ENCODE measurements at regions not wholly inside any gene's neighbourhood (a gene's known extent, or its start where the extent isn't known, plus 50 kb on each side); places are given as distances from the start of the nearest gene placed in this dataset.
"Not testable (repeated sequence)": the region's sequence is repeated elsewhere in the genome, so short reads cannot be mapped to it uniquely, and the experiment has no call there.

DNA sequence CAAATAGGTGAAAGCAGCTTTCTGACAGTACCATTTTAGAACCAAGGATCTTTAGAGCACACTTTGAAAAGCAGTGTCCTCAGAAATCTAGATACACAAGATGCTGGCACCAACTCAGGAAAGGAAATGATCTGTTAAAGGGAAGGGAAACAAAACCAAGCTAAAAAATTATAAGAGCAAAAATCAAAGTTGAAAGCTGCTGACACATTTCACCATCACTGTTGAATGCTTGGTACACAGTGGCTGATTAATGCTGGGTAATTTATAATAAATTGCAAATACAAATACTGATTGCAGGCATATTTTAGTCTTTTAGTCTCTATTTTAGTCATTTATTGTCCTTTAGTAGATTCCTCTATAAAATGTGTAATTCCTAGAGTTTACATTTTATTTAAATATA lies 1540.1 kb upstream of the PCDH10 start:
- Histone ChIP-seq H3K79me2 (ENCODE audit: control insufficient read depth, insufficient read depth, low read length) (no peaks in the 10 kb centered on the region), H3K36me3 (ENCODE audit: control insufficient read depth, insufficient read depth, low read length) (no peaks in the 10 kb centered on the region), H3K27ac (ENCODE audit: extremely low read depth, low read depth, low read length) (no peak overlapping the region), H3K9ac (ENCODE audit: insufficient read depth in 1 of 2, low read depth in 2 of 2, low read length in 2 of 2) (no peak overlapping the region), H3K4me1 (replicated peaks in 1 of 2; ENCODE audit: control insufficient read depth in 2 of 2, insufficient read depth in 2 of 2, low read length in 2 of 2) (no peaks in the 10 kb centered on the region), H3K9me1 (ENCODE audit: control insufficient read depth, insufficient read depth, low read length) (no peaks in the 10 kb centered on the region), H4K20me1 (replicated peaks; ENCODE audit: control insufficient read depth, insufficient read depth, low read length) (no peaks in the 10 kb centered on the region), H3K27me3 (ENCODE audit: control insufficient read depth in 2 of 2, insufficient read depth in 2 of 2, low read length in 2 of 2) (no peaks in the 10 kb centered on the region), H3K4me3 (no peak overlapping the region), H3K4me2 (ENCODE audit: insufficient read depth, low read length) (no peak overlapping the region), H2AFZ (ENCODE audit: low read depth, low read length) (no peak overlapping the region), H3K9me3 (replicated peaks; ENCODE audit: control insufficient read depth, insufficient read depth, low read depth, low read length) (no peaks in the 10 kb centered on the region)
- ChIA-PET POLR2A (no interaction called here), CTCF (ENCODE audit: low intra/inter-chr PET ratio) (no interaction called here)
- DNase-seq (ENCODE audit: extremely low read depth in 1 of 4, low spot score in 3 of 4) = no peak
- ATAC-seq = no peak
- no peak for TF ChIP-seq KLF16 (IDR thresholded peaks at IDR 0.05)
- TF ChIP-seq ELF4 (CRISPR knock-in tag; IDR thresholded peaks at IDR 0.05) = no peak
- no peak for TF ChIP-seq XRCC3 (IDR thresholded peaks at IDR 0.05)
- TF ChIP-seq KAT7 (CRISPR knock-in tag; IDR thresholded peaks at IDR 0.05; ENCODE audit: borderline replicate concordance) = no peak
- no peak for TF ChIP-seq GTF2E2 (tag; IDR thresholded peaks at IDR 0.05)
- TF ChIP-seq ZNF589 (CRISPR knock-in tag; IDR thresholded peaks at IDR 0.05; ENCODE audit: low read depth) = no peak
- no peak for TF ChIP-seq ZNF584 (CRISPR knock-in tag; IDR thresholded peaks at IDR 0.05; ENCODE audit: low read depth)
- no peak for TF ChIP-seq LCOR (CRISPR knock-in tag; IDR thresholded peaks at IDR 0.05)
- in situ Hi-C loops (cut with MboI) (no loop called here), intact Hi-C loops (cut with micrococcal nuclease) (no loop called here)
- BruUV-seq (replicated peaks) = no TSS peak
- FAIRE-seq = no peak

DNA sequence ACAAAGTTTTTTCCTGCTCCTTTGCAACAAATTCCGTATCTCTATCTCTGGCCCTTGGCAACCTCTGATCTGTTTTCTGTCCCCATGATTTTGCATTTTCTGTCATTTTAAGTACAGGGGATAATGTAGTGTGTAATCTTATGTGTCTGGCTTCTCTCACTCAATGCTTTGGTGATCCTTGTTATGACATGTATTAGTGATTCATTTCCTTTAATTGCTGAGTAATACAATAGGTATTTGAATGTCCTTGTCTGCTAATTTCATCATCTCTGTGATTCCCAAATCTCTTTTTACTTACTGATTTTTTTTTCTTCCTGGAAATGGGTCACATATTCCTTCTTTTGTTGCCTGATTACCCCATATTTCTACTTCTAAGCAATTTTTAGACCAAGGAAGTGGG lies 1538.6 kb upstream of the PCDH10 start:
- H3K4me2 ChIP-seq (ENCODE audit: insufficient read depth, low read length); H2AFZ ChIP-seq (ENCODE audit: low read depth, low read length); H3K79me2 ChIP-seq (ENCODE audit: control insufficient read depth, insufficient read depth, low read length); H4K20me1 ChIP-seq (replicated peaks; ENCODE audit: control insufficient read depth, insufficient read depth, low read length); POLR2A ChIA-PET; H3K9ac ChIP-seq (ENCODE audit: insufficient read depth in 1 of 2, low read depth in 2 of 2, low read length in 2 of 2); DNase-seq (ENCODE audit: extremely low read depth in 1 of 4, low spot score in 3 of 4); H3K4me1 ChIP-seq (replicated peaks in 1 of 2; ENCODE audit: control insufficient read depth in 2 of 2, insufficient read depth in 2 of 2, low read length in 2 of 2); H3K4me3 ChIP-seq; CTCF ChIA-PET (ENCODE audit: low intra/inter-chr PET ratio); H3K36me3 ChIP-seq (ENCODE audit: control insufficient read depth, insufficient read depth, low read length); in situ Hi-C loops (cut with MboI); H3K27ac ChIP-seq (ENCODE audit: extremely low read depth, low read depth, low read length); intact Hi-C loops (cut with micrococcal nuclease); ATAC-seq; FAIRE-seq; H3K27me3 ChIP-seq (ENCODE audit: control insufficient read depth in 2 of 2, insufficient read depth in 2 of 2, low read length in 2 of 2); BruUV-seq (replicated peaks); H3K9me1 ChIP-seq (ENCODE audit: control insufficient read depth, insufficient read depth, low read length); H3K9me3 ChIP-seq (replicated peaks; ENCODE audit: control insufficient read depth, insufficient read depth, low read depth, low read length): not testable (repeated sequence)
- WGBS (ENCODE audit: insufficient coverage, low coverage, missing lambda C conversion rate) = 0% methylated on average over 1 of the region's 1 CpG
